B cell (primary cell): ENCODE measurements at regions not wholly inside any gene's neighbourhood (a gene's known extent, or its start where the extent isn't known, plus 50 kb on each side); places are given as distances from the start of the nearest gene placed in this dataset.

ENCODE experiments used
- EZH2 ChIP-seq: IDR thresholded peaks from 2 replicates; pipeline ENCODE4 v1.6.1; 2012; ENCODE audit warnings: borderline replicate concordance, low read depth, mild to moderate bottlenecking, moderate library complexity, low read length; ENCODE audit not compliant: insufficient read depth, poor library complexity, severe bottlenecking
- TF ChIP-seq, protein P1 (sequence below): fragments of 200-600 bp; IDR thresholded peaks from one replicate; pipeline ENCODE4 v1.8.0; 2022; ENCODE audit warnings: antibody characterized with exemption, mild to moderate bottlenecking

- TF ChIP-seq, protein P1, sequence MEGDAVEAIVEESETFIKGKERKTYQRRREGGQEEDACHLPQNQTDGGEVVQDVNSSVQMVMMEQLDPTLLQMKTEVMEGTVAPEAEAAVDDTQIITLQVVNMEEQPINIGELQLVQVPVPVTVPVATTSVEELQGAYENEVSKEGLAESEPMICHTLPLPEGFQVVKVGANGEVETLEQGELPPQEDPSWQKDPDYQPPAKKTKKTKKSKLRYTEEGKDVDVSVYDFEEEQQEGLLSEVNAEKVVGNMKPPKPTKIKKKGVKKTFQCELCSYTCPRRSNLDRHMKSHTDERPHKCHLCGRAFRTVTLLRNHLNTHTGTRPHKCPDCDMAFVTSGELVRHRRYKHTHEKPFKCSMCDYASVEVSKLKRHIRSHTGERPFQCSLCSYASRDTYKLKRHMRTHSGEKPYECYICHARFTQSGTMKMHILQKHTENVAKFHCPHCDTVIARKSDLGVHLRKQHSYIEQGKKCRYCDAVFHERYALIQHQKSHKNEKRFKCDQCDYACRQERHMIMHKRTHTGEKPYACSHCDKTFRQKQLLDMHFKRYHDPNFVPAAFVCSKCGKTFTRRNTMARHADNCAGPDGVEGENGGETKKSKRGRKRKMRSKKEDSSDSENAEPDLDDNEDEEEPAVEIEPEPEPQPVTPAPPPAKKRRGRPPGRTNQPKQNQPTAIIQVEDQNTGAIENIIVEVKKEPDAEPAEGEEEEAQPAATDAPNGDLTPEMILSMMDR, result no peak
- no peak for TF ChIP-seq EZH2
Measured at GRCh38 chr15:66846811-66847210, 144.8 kb downstream of the SMAD6 start.
